C4-2B (cell line): ENCODE measurements at regions not wholly inside any gene's neighbourhood (a gene's known extent, or its start where the extent isn't known, plus 50 kb on each side); places are given as distances from the start of the nearest gene placed in this dataset.

Experiments
- ZFX ChIP-seq: fragments of 450-650 bp; IDR thresholded peaks from 2 replicates; pipeline ENCODE4 v1.6.1; 2017
- TF ChIP-seq, protein P1 (sequence below): fragments of 450-650 bp; conservative IDR thresholded peaks from 2 replicates; pipeline ENCODE4 v1.5.1; 2017; ENCODE audit warnings: mild to moderate bottlenecking

DNA sequence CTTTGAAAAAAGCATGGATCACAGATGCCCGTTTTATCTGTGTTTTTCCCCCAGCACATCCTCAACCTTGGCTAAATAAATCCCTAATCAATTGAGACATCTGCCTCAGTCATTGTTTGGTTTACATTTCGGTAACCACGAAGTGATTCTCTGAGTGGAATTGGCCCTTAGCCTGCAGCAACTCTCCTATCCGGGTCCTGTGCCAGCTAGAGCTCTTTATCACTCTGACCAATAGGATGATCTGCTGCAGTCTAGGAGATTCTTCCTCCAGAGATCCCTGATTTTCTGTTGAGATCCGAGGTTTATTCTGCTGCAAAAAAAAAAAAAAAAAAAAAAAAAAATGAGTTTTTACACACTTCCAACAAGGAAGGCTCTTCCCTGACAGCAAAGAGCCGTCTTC is 137.3 kb downstream of the KCNA4 start:
- TF ChIP-seq, protein P1, sequence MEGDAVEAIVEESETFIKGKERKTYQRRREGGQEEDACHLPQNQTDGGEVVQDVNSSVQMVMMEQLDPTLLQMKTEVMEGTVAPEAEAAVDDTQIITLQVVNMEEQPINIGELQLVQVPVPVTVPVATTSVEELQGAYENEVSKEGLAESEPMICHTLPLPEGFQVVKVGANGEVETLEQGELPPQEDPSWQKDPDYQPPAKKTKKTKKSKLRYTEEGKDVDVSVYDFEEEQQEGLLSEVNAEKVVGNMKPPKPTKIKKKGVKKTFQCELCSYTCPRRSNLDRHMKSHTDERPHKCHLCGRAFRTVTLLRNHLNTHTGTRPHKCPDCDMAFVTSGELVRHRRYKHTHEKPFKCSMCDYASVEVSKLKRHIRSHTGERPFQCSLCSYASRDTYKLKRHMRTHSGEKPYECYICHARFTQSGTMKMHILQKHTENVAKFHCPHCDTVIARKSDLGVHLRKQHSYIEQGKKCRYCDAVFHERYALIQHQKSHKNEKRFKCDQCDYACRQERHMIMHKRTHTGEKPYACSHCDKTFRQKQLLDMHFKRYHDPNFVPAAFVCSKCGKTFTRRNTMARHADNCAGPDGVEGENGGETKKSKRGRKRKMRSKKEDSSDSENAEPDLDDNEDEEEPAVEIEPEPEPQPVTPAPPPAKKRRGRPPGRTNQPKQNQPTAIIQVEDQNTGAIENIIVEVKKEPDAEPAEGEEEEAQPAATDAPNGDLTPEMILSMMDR, result no peak
- TF ChIP-seq ZFX, result no peak
